GM23248 (cell line): ENCODE measurements at regions not wholly inside any gene's neighbourhood (a gene's known extent, or its start where the extent isn't known, plus 50 kb on each side); places are given as distances from the start of the nearest gene placed in this dataset.

Source experiments
- DNase-seq: peaks from one replicate; pipeline ENCODE4 v3.0.0-alpha.2; 2015
- H2AFZ ChIP-seq: fragments of 200-600 bp; sonication (generic); 2 replicates; pipeline ENCODE4 v1.6.1; 2016; ENCODE audit warnings: antibody characterized with exemption
- H3F3A ChIP-seq: fragments of 200-600 bp; sonication (generic); 2 replicates; pipeline ENCODE4 v1.6.1; 2016; ENCODE audit warnings: mild to moderate bottlenecking, antibody characterized with exemption, mixed run types; ENCODE audit not compliant: insufficient read depth
- H3K27ac ChIP-seq: fragments of 200-600 bp; sonication (generic); 2 replicates; pipeline ENCODE4 v1.5.1; 2016; ENCODE audit warnings: mild to moderate bottlenecking
- H3K27me3 ChIP-seq: fragments of 200-600 bp; sonication (generic); replicated peaks from 2 replicates; pipeline ENCODE4 v1.6.1; 2016; ENCODE audit warnings: mild to moderate bottlenecking; ENCODE audit not compliant: insufficient read depth
- H3K36me3 ChIP-seq: fragments of 200-600 bp; sonication (generic); 2 replicates; pipeline ENCODE4 v1.6.1; 2016; ENCODE audit warnings: low read depth, mild to moderate bottlenecking
- H3K4me1 ChIP-seq: fragments of 200-600 bp; sonication (generic); 2 replicates; pipeline ENCODE4 v1.6.1; 2016; ENCODE audit warnings: mild to moderate bottlenecking; ENCODE audit not compliant: insufficient read depth
- H3K4me2 ChIP-seq: fragments of 200-600 bp; sonication (generic); one replicate; pipeline ENCODE4 v1.6.1; 2016; ENCODE audit warnings: mild to moderate bottlenecking; ENCODE audit not compliant: unreplicated experiment
- H3K4me3 ChIP-seq: fragments of 200-600 bp; sonication (generic); 2 replicates; pipeline ENCODE4 v1.5.1; 2016; ENCODE audit warnings: mild to moderate bottlenecking
- H3K79me2 ChIP-seq: fragments of 200-600 bp; sonication (generic); 2 replicates; pipeline ENCODE4 v1.6.1; 2016; ENCODE audit warnings: mild to moderate bottlenecking; ENCODE audit not compliant: insufficient read depth
- H3K9ac ChIP-seq: fragments of 200-600 bp; sonication (generic); 2 replicates; pipeline ENCODE4 v1.6.1; 2016; ENCODE audit warnings: mild to moderate bottlenecking
- H3K9me2 ChIP-seq: fragments of 200-600 bp; sonication (generic); 2 replicates; pipeline ENCODE4 v1.6.1; 2016; ENCODE audit warnings: mixed run types, mild to moderate bottlenecking, moderate library complexity; ENCODE audit not compliant: insufficient read depth
- H3K9me3 ChIP-seq: fragments of 200-600 bp; sonication (generic); one replicate; pipeline ENCODE4 v1.6.1; 2017; ENCODE audit warnings: low read depth
- H4K20me1 ChIP-seq: fragments of 200-600 bp; sonication (generic); 2 replicates; pipeline ENCODE4 v1.6.0; 2016; ENCODE audit not compliant: insufficient read depth
- EZH2 ChIP-seq: fragments of 200-600 bp; sonication (generic); IDR thresholded peaks from 2 replicates; pipeline ENCODE4 v1.6.1; 2018; ENCODE audit warnings: antibody characterized with exemption, mild to moderate bottlenecking; ENCODE audit not compliant: insufficient read depth, poor library complexity, severe bottlenecking
- EZH2phosphoT487 ChIP-seq: fragments of 200-600 bp; sonication (generic); IDR thresholded peaks from 2 replicates; pipeline ENCODE4 v1.6.1; 2018; ENCODE audit warnings: antibody characterized with exemption, moderate library complexity, mild to moderate bottlenecking, low read depth; ENCODE audit not compliant: insufficient read depth
- WGBS, 2 experiments: methylation state at CpG; one replicate each; pipeline ENCODE4 v1.1.6; 2015 to 2017; ENCODE audit warnings: low lambda C conversion rate in 2 of 2, low coverage in 1 of 2; ENCODE audit errors: missing lambda C conversion rate in 2 of 2; 5-methylcytosine and 5-hydroxymethylcytosine counted together
- in situ Hi-C: fragments of 300-500 bp; cut with MboI; formaldehyde crosslinking; loops from 2 replicates; pipeline ENCODE4 v1.15.0; 2020

- H3F3A ChIP-seq = no peaks in the 10 kb centered on the region
- no peaks in the 10 kb centered on the region for H3K9me3 ChIP-seq
- no peaks in the 10 kb centered on the region for H4K20me1 ChIP-seq
- no peak overlapping the region for H3K4me2 ChIP-seq
- no peaks in the 10 kb centered on the region for H3K9me2 ChIP-seq
- no peaks in the 10 kb centered on the region for H3K79me2 ChIP-seq
- in situ Hi-C loops = no loop called here
- no peak overlapping the region for H3K9ac ChIP-seq
- H3K36me3 ChIP-seq = no peaks in the 10 kb centered on the region
- H3K4me3 ChIP-seq = no peak overlapping the region
- TF ChIP-seq EZH2phosphoT487 (no peak), EZH2 (no peak)
- no peak overlapping the region for H3K27ac ChIP-seq
- H3K27me3 ChIP-seq = no peaks in the 10 kb centered on the region
- H2AFZ ChIP-seq = no peak overlapping the region
- DNase-seq = no peak
- WGBS, 2 experiments = 55 to 66% methylated on average over 2 of the region's 2 CpGs
- no peaks in the 10 kb centered on the region for H3K4me1 ChIP-seq
These were observed 162.3 kb downstream of the TGFB2 start for GRCh38 chr1:218507355-218508002.

- Histone ChIP-seq H3K9ac (no peak overlapping the region), H3F3A (no peaks in the 10 kb centered on the region), H3K9me3 (no peaks in the 10 kb centered on the region), H3K9me2 (no peaks in the 10 kb centered on the region), H3K4me3 (no peak overlapping the region), H3K79me2 (no peaks in the 10 kb centered on the region), H3K27ac (no peak overlapping the region), H3K27me3 (no peaks in the 10 kb centered on the region), H3K36me3 (no peaks in the 10 kb centered on the region), H4K20me1 (no peaks in the 10 kb centered on the region), H3K4me1 (no peaks in the 10 kb centered on the region), H3K4me2 (no peak overlapping the region), H2AFZ (no peak overlapping the region)
- no peak for DNase-seq
- TF ChIP-seq EZH2phosphoT487 (no peak), EZH2 (no peak)
- WGBS, 2 experiments = 87 to 89% methylated on average over 6 of the region's 6 CpGs
- in situ Hi-C loops = no loop called here
These were observed 165.1 kb downstream of the TGFB2 start for GRCh38 chr1:218510153-218510772.

- Histone ChIP-seq H3K9me3 (no peaks in the 10 kb centered on the region), H3K27ac (no peak overlapping the region), H3K27me3 (no peaks in the 10 kb centered on the region), H3K9ac (no peak overlapping the region), H3K79me2 (no peaks in the 10 kb centered on the region), H3K4me2 (no peak overlapping the region), H3F3A (no peaks in the 10 kb centered on the region), H4K20me1 (no peaks in the 10 kb centered on the region), H2AFZ (no peak overlapping the region), H3K4me1 (no peaks in the 10 kb centered on the region), H3K9me2 (no peaks in the 10 kb centered on the region), H3K4me3 (no peak overlapping the region), H3K36me3 (no peaks in the 10 kb centered on the region)
- in situ Hi-C loops = no loop called here
- 90 to 95% methylated on average over 3 of the region's 3 CpGs for WGBS, 2 experiments
- DNase-seq = no peak
- no peak for TF ChIP-seq EZH2phosphoT487
- no peak for TF ChIP-seq EZH2
These were observed 168.2 kb downstream of the TGFB2 start for GRCh38 chr1:218513328-218513727.

GRCh38 chr1:218514689-218515088 lies 169.6 kb downstream of the TGFB2 start:
- no peaks in the 10 kb centered on the region for H3K79me2 ChIP-seq
- H4K20me1 ChIP-seq = no peaks in the 10 kb centered on the region
- H3K4me1 ChIP-seq = no peaks in the 10 kb centered on the region
- no peaks in the 10 kb centered on the region for H3K36me3 ChIP-seq
- no peak overlapping the region for H3K27ac ChIP-seq
- H2AFZ ChIP-seq = no peak overlapping the region
- WGBS, 2 experiments = 96 to 97% methylated on average over 2 of the region's 2 CpGs
- TF ChIP-seq EZH2phosphoT487 (no peak), EZH2 (no peak)
- H3K27me3 ChIP-seq = no peaks in the 10 kb centered on the region
- no peak overlapping the region for H3K4me3 ChIP-seq
- no peaks in the 10 kb centered on the region for H3F3A ChIP-seq
- H3K4me2 ChIP-seq = no peak overlapping the region
- H3K9ac ChIP-seq = no peak overlapping the region
- DNase-seq = no peak
- in situ Hi-C loops = no loop called here
- no peaks in the 10 kb centered on the region for H3K9me3 ChIP-seq
- no peaks in the 10 kb centered on the region for H3K9me2 ChIP-seq
